GM19395 (cell line): ENCODE measurements at regions not wholly inside any gene's neighbourhood (a gene's known extent, or its start where the extent isn't known, plus 50 kb on each side); places are given as distances from the start of the nearest gene placed in this dataset.

Experiments
- ATAC-seq: cut with Tn5 transposase; IDR thresholded peaks from one replicate; pipeline ENCODE4 v1.9.1; 2021; ENCODE audit warnings: mild to moderate bottlenecking, moderate library complexity; ENCODE audit not compliant: unreplicated experiment

- no peak for ATAC-seq
These were observed 508.0 kb upstream of the MMS22L start for GRCh38 chr6:97790926-97791590.

- no peak for ATAC-seq
These were observed 522.6 kb upstream of the MMS22L start for GRCh38 chr6:97805596-97805995.

- ATAC-seq, result no peak
These were observed 529.9 kb upstream of the MMS22L start for GRCh38 chr6:97812940-97813339.

GRCh38 chr6:97813889-97814567 lies 531.0 kb upstream of the MMS22L start:
- no peak for ATAC-seq

GRCh38 chr6:97815301-97815812 lies 532.3 kb upstream of the MMS22L start:
- no peak for ATAC-seq

- no peak for ATAC-seq
These were observed 533.5 kb upstream of the MMS22L start for GRCh38 chr6:97816526-97816925.

- ATAC-seq, result no peak
These were observed 536.7 kb upstream of the MMS22L start for GRCh38 chr6:97819710-97820109.

- ATAC-seq, result no peak
These were observed 537.4 kb upstream of the MMS22L start for GRCh38 chr6:97820400-97820799.

GRCh38 chr6:97822632-97823031 lies 539.6 kb upstream of the MMS22L start:
- ATAC-seq, result no peak

GRCh38 chr6:97841763-97842162 lies 558.7 kb upstream of the MMS22L start:
- no peak for ATAC-seq

GRCh38 chr6:97842521-97842920 lies 559.5 kb upstream of the MMS22L start:
- no peak for ATAC-seq

GRCh38 chr6:97849390-97849789 lies 566.4 kb upstream of the MMS22L start:
- no peak for ATAC-seq

GRCh38 chr6:97850458-97851212 lies 567.6 kb upstream of the MMS22L start:
- ATAC-seq, result no peak

- no peak for ATAC-seq
These were observed 580.7 kb upstream of the MMS22L start for GRCh38 chr6:97863697-97864096.

- ATAC-seq, result no peak
These were observed 581.4 kb upstream of the MMS22L start for GRCh38 chr6:97864366-97864765.

- ATAC-seq, result no peak
These were observed 581.8 kb upstream of the MMS22L start for GRCh38 chr6:97864826-97865225.

- no peak for ATAC-seq
These were observed 582.6 kb upstream of the MMS22L start for GRCh38 chr6:97865612-97866011.

- no peak for ATAC-seq
These were observed 583.6 kb upstream of the MMS22L start for GRCh38 chr6:97866616-97867015.

- ATAC-seq, result no peak
These were observed 584.2 kb upstream of the MMS22L start for GRCh38 chr6:97867177-97867576.

GRCh38 chr6:97870273-97870672 lies 587.3 kb upstream of the MMS22L start:
- ATAC-seq, result no peak

- no peak for ATAC-seq
These were observed 593.7 kb upstream of the MMS22L start for GRCh38 chr6:97876711-97877110.

GRCh38 chr6:97882755-97883154 lies 599.7 kb upstream of the MMS22L start:
- no peak for ATAC-seq
